H1 (cell line): ENCODE measurements at regions not wholly inside any gene's neighbourhood (a gene's known extent, or its start where the extent isn't known, plus 50 kb on each side); places are given as distances from the start of the nearest gene placed in this dataset.

Experiments
- CTCF ChIA-PET: fragments of 300-600 bp; sonication (Branson Sonifier 250); formaldehyde crosslinking; loops from one replicate; lab custom pipeline; 2021; ENCODE audit not compliant: partially characterized antibody; lab: Charles Lee
- POLR2A ChIA-PET: fragments of 300-600 bp; sonication (Branson Sonifier 250); formaldehyde crosslinking; loops from one replicate; lab custom pipeline; 2021; ENCODE audit warnings: inconsistent platforms; ENCODE audit not compliant: partially characterized antibody; lab: Charles Lee
- DNase-seq, 2 experiments: peaks; one replicate each; pipeline versions ENCODE4 v3.0.0 to v3.0.0-alpha.2; 2010 to 2022; ENCODE audit warnings: low spot score in 2 of 2, low read depth in 1 of 2, mixed read lengths in 1 of 2
- FAIRE-seq: peaks from 2 replicates; lab custom pipeline; 2011; peaks lifted over from hg19 to GRCh38; lab: Jason Lieb, UNC
- H2AFZ ChIP-seq: 2 replicates; pipeline ENCODE4 v1.8.1; 2012; ENCODE audit warnings: low read length, inconsistent platforms
- H2AK5ac ChIP-seq: 2 replicates; pipeline ENCODE4 v1.6.1; 2013; ENCODE audit warnings: low read depth, low read length
- H2BK120ac ChIP-seq: replicated peaks from 2 replicates; pipeline ENCODE3; 2013; ENCODE audit warnings: low read depth, low read length, inconsistent platforms
- H2BK12ac ChIP-seq: 2 replicates; pipeline ENCODE4 v1.6.1; 2013; ENCODE audit warnings: low read depth, low read length
- H2BK15ac ChIP-seq: 2 replicates; pipeline ENCODE4 v1.6.1; 2013; ENCODE audit warnings: low read length
- H2BK20ac ChIP-seq: 2 replicates; pipeline ENCODE4 v1.6.1; 2013; ENCODE audit warnings: low read length
- H2BK5ac ChIP-seq: 2 replicates; pipeline ENCODE4 v1.6.1; 2013; ENCODE audit warnings: low read depth, low read length
- H3K14ac ChIP-seq: 2 replicates; pipeline ENCODE4 v1.6.1; 2013; ENCODE audit warnings: inconsistent platforms; ENCODE audit not compliant: insufficient read length
- H3K18ac ChIP-seq: 2 replicates; pipeline ENCODE4 v1.6.1; 2013; ENCODE audit warnings: low read length; ENCODE audit errors: extremely low read depth
- H3K23ac ChIP-seq: 2 replicates; pipeline ENCODE4 v1.6.1; 2013; ENCODE audit warnings: inconsistent platforms; ENCODE audit not compliant: insufficient read length
- H3K23me2 ChIP-seq: 2 replicates; pipeline ENCODE4 v1.6.1; 2013; ENCODE audit warnings: low read depth, low read length
- H3K27ac ChIP-seq: 2 replicates; pipeline ENCODE4 v1.6.1; 2011; ENCODE audit warnings: low read depth, low read length, inconsistent platforms
- H3K27me3 ChIP-seq, 4 experiments: replicated peaks in 1 of 4; 1 replicate in 1 of 4; 2 replicates in 3 of 4; pipeline versions ENCODE4 v1.6.1 to v1.8.1; 2011 to 2013; ENCODE audit warnings: low read length in 3 of 4, mild to moderate bottlenecking in 3 of 4, inconsistent platforms in 2 of 4, mixed read lengths in 2 of 4, moderate library complexity in 1 of 4; ENCODE audit not compliant: control insufficient read depth in 3 of 4, insufficient read depth in 3 of 4; ENCODE audit errors: extremely low read depth in 1 of 4
- H3K36me3 ChIP-seq, 4 experiments: 2 replicates each; pipeline versions ENCODE4 v1.6.1 to v1.8.1; 2011 to 2013; ENCODE audit warnings: mild to moderate bottlenecking in 4 of 4, low read length in 3 of 4, moderate library complexity in 2 of 4, control low read depth in 1 of 4, inconsistent platforms in 1 of 4; ENCODE audit not compliant: insufficient read depth in 4 of 4, control insufficient read depth in 2 of 4
- H3K4ac ChIP-seq: replicated peaks from 2 replicates; pipeline ENCODE3; 2013; ENCODE audit warnings: low read length, low read depth, mixed read lengths, inconsistent platforms; ENCODE audit not compliant: insufficient read length
- H3K4me1 ChIP-seq, 4 experiments: replicated peaks in 1 of 4; 1 replicate in 1 of 4; 2 replicates in 3 of 4; pipeline versions ENCODE4 v1.6.1 to v1.8.1; 2011 to 2013; ENCODE audit warnings: low read length in 3 of 4, inconsistent platforms in 2 of 4, mixed read lengths in 1 of 4; ENCODE audit not compliant: insufficient read depth in 4 of 4, control insufficient read depth in 3 of 4
- H3K4me2 ChIP-seq, 2 experiments: 2 replicates each; pipeline versions ENCODE4 v1.6.1 to v1.8.1; 2011 to 2013; ENCODE audit warnings: low read depth in 2 of 2, low read length in 2 of 2, control low read depth in 1 of 2, inconsistent platforms in 1 of 2, mild to moderate bottlenecking in 1 of 2; ENCODE audit not compliant: insufficient read depth in 1 of 2
- H3K4me3 ChIP-seq, 4 experiments: fragments of 200-600, 300-600 bp in 1 of 4; sonication (generic), shearing (Covaris generic), sonication (Bioruptor Twin) in 1 of 4; 2 replicates each; pipeline versions ENCODE4 v1.5.1 to v1.8.1; 2011 to 2016; ENCODE audit warnings: low read length in 4 of 4, low read depth in 3 of 4, control low read depth in 2 of 4, inconsistent platforms in 2 of 4, mild to moderate bottlenecking in 2 of 4, mixed read lengths in 1 of 4, moderate library complexity in 1 of 4; ENCODE audit not compliant: insufficient read depth in 2 of 4; ENCODE audit errors: extremely low read depth in 1 of 4
- H3K56ac ChIP-seq: replicated peaks from 2 replicates; pipeline ENCODE3; 2013; ENCODE audit warnings: low read depth, mild to moderate bottlenecking, mixed read lengths, low read length, inconsistent platforms; ENCODE audit not compliant: insufficient read length
- H3K79me1 ChIP-seq: 2 replicates; pipeline ENCODE4 v1.6.1; 2013; ENCODE audit warnings: low read depth, low read length, control low read depth
- H3K79me2 ChIP-seq, 2 experiments: 2 replicates each; pipeline versions ENCODE4 v1.6.1 to v1.8.1; 2012 to 2013; ENCODE audit warnings: low read length in 2 of 2, mild to moderate bottlenecking in 2 of 2, inconsistent platforms in 1 of 2; ENCODE audit not compliant: insufficient read depth in 2 of 2, control insufficient read depth in 1 of 2
- H3K9ac ChIP-seq, 4 experiments: replicated peaks in 1 of 4; 1 replicate in 1 of 4; 2 replicates in 3 of 4; pipeline versions ENCODE4 v1.6.1 to v1.8.1; 2011 to 2013; ENCODE audit warnings: low read depth in 3 of 4, low read length in 3 of 4, control low read depth in 2 of 4, mild to moderate bottlenecking in 2 of 4, moderate library complexity in 2 of 4, inconsistent platforms in 1 of 4; ENCODE audit errors: extremely low read depth in 1 of 4
- H3K9me3 ChIP-seq, 2 experiments: 2 replicates each; pipeline versions ENCODE4 v1.6.1 to v1.8.1; 2012 to 2013; ENCODE audit warnings: mild to moderate bottlenecking in 2 of 2, moderate library complexity in 2 of 2, control low read depth in 1 of 2, inconsistent platforms in 1 of 2, low read depth in 1 of 2, low read length in 1 of 2, mixed read lengths in 1 of 2; ENCODE audit not compliant: insufficient read depth in 2 of 2
- H4K20me1 ChIP-seq, 2 experiments: replicated peaks in 1 of 2; 2 replicates each; pipeline versions ENCODE3 to v1.8.1; 2011 to 2013; ENCODE audit warnings: inconsistent platforms in 2 of 2, low read length in 2 of 2, mild to moderate bottlenecking in 1 of 2; ENCODE audit not compliant: insufficient read depth in 2 of 2, control insufficient read depth in 1 of 2
- H4K5ac ChIP-seq: 2 replicates; pipeline ENCODE4 v1.6.1; 2013; ENCODE audit warnings: low read length, low read depth, mixed read lengths, inconsistent platforms; ENCODE audit not compliant: insufficient read length
- H4K8ac ChIP-seq: 2 replicates; pipeline ENCODE4 v1.8.0; 2013; ENCODE audit warnings: mild to moderate bottlenecking, moderate library complexity, low read length, inconsistent platforms; ENCODE audit not compliant: insufficient read depth; ENCODE audit errors: extremely low read depth
- H4K91ac ChIP-seq: replicated peaks from 2 replicates; pipeline ENCODE3; 2013; ENCODE audit warnings: low read length, mixed read lengths, inconsistent platforms; ENCODE audit not compliant: insufficient read length
- BACH1 ChIP-seq: IDR thresholded peaks from 2 replicates; pipeline ENCODE4 v1.6.1; 2012; ENCODE audit warnings: low read length, improper control_type of control experiment
- CBX8 ChIP-seq: fragments of 300-800, 300-1000 bp; sonication (generic); IDR thresholded peaks from 2 replicates; pipeline ENCODE4 v1.7.1; 2016; ENCODE audit warnings: low read depth, low read length, borderline replicate concordance
- CHD1 ChIP-seq: IDR thresholded peaks from 2 replicates; pipeline ENCODE4 v1.6.1; 2012; ENCODE audit warnings: low read depth, low read length, improper control_type of control experiment
- EP300 ChIP-seq, 2 experiments: IDR thresholded peaks; 1 replicate in 1 of 2; 2 replicates in 1 of 2; pipeline ENCODE4 v1.6.1; 2011 to 2012; ENCODE audit warnings: low read depth in 2 of 2, low read length in 2 of 2, mild to moderate bottlenecking in 2 of 2, borderline replicate concordance in 1 of 2, inconsistent platforms in 1 of 2, moderate library complexity in 1 of 2
- FOSL1 ChIP-seq: IDR thresholded peaks from 2 replicates; pipeline ENCODE4 v1.6.1; 2011; ENCODE audit warnings: mild to moderate bottlenecking, low read depth, low read length, moderate library complexity; ENCODE audit not compliant: insufficient read depth
- HDAC6 ChIP-seq: IDR thresholded peaks from one replicate; pipeline ENCODE4 v1.7.1; 2012; ENCODE audit warnings: low read depth, mild to moderate bottlenecking, inconsistent platforms, low read length, moderate library complexity
- JUND ChIP-seq: IDR thresholded peaks from 2 replicates; pipeline ENCODE4 v1.6.1; 2011; ENCODE audit warnings: mild to moderate bottlenecking, improper control_type of control experiment, low read length
- KDM1A ChIP-seq: fragments of 200-600, 300-600 bp; sonication (generic); IDR thresholded peaks from 2 replicates; pipeline ENCODE4 v1.7.1; 2016; ENCODE audit warnings: mild to moderate bottlenecking, low read length, borderline replicate concordance
- POLR2A ChIP-seq, 2 experiments: IDR thresholded peaks; 1 replicate in 1 of 2; 2 replicates in 1 of 2; pipeline ENCODE4 v1.6.1; 2011; ENCODE audit warnings: low read depth in 2 of 2, low read length in 2 of 2, mild to moderate bottlenecking in 2 of 2; ENCODE audit errors: control extremely low read depth in 1 of 2
- POU5F1 ChIP-seq: IDR thresholded peaks from 2 replicates; pipeline ENCODE4 v1.6.1; 2011; ENCODE audit warnings: low read depth, mild to moderate bottlenecking, low read length, moderate library complexity
- TAF7 ChIP-seq: optimal IDR thresholded peaks from 2 replicates; pipeline ENCODE3; 2011; ENCODE audit warnings: low read depth, mild to moderate bottlenecking, inconsistent platforms, low read length, moderate library complexity, borderline replicate concordance
- TCF12 ChIP-seq: IDR thresholded peaks from 2 replicates; pipeline ENCODE4 v1.6.1; 2011; ENCODE audit warnings: low read depth, mild to moderate bottlenecking, low read length
- ZNF274 ChIP-seq: IDR thresholded peaks from 2 replicates; pipeline ENCODE4 v1.7.0; 2012; ENCODE audit warnings: low read length, borderline replicate concordance; ENCODE audit errors: extremely low read depth
- WGBS, 2 experiments: shearing (Covaris generic) in 1 of 2; methylation state at CpG; one replicate each; pipeline versions ENCODE4 v1.1.6 to v1.1.7; 2013 to 2015; ENCODE audit warnings: low lambda C conversion rate in 2 of 2, mixed read lengths in 2 of 2, inconsistent platforms in 1 of 2, low coverage in 1 of 2, missing lambda C conversion rate in 1 of 2; ENCODE audit not compliant: insufficient replicate concordance in 2 of 2, insufficient coverage in 1 of 2, insufficient read length in 1 of 2; ENCODE audit errors: extremely low coverage in 1 of 2, missing lambda C conversion rate in 1 of 2; 5-methylcytosine and 5-hydroxymethylcytosine counted together

GRCh38 chr4:128461291-128462102 is 173.9 kb upstream of the PGRMC2 start:
- Histone ChIP-seq H3K14ac (no peak overlapping the region), H3K4me2 (peak overlapping the region in 1 of 2 experiments; percentile 50; a peak in 1 of 4 replicates), H2BK12ac (no peak overlapping the region), H2BK5ac (no peak overlapping the region), H3K9me3 (no peaks in the 10 kb centered on the region), H3K23me2 (no peaks in the 10 kb centered on the region), H3K4me1 (peaks cover 0 to 6% (median 4%) of the 10 kb centered on the region in 4 experiments; a peak in 4 of 7 replicates), H4K8ac (no peak overlapping the region), H3K27me3 (no peaks in the 10 kb centered on the region; a peak in 1 of 7 replicates), H2BK15ac (no peak overlapping the region), H3K4ac (no peak overlapping the region), H2AK5ac (no peak overlapping the region), H3K9ac (no peak overlapping the region), H3K23ac (no peak overlapping the region), H3K56ac (no peak overlapping the region), H3K36me3 (no peaks in the 10 kb centered on the region), H3K27ac (no peak overlapping the region), H3K79me1 (no peaks in the 10 kb centered on the region), H4K5ac (no peak overlapping the region), H2AFZ (no peak overlapping the region), H2BK120ac (no peak overlapping the region), H3K4me3 (no peak overlapping the region), H3K18ac (no peak overlapping the region), H4K20me1 (no peaks in the 10 kb centered on the region), H2BK20ac (no peak overlapping the region), H3K79me2 (no peaks in the 10 kb centered on the region), H4K91ac (no peak overlapping the region)
- CTCF ChIA-PET = interaction anchor here (0.7 to 3.3 kb wide), 7 partner anchors 8 to 274 kb away, joined by 3 to 21 read pairs (median 3); no protein-coding TSS in a partner anchor
- 81% methylated on average over 5 of the region's 5 CpGs; no CpG with 5 or more reads in 1 of the 2 experiments for WGBS, 2 experiments
- no peak for FAIRE-seq
- no peak for DNase-seq
- POLR2A ChIA-PET = no interaction called here
- TF ChIP-seq KDM1A (no peak), CHD1 (no peak), TCF12 (no peak), EP300 (IDR thresholded peaks at IDR 0.05; ENCODE audit: borderline replicate concordance in 1 of 2, low read depth in 2 of 2, low read length in 2 of 2) (no peak), BACH1 (no peak), CBX8 (no peak), ZNF274 (no peak), FOSL1 (no peak), TAF7 (no peak), POU5F1 (no peak), JUND (no peak), HDAC6 (no peak), POLR2A (IDR thresholded peaks at IDR 0.05; ENCODE audit: control extremely low read depth in 1 of 2, low read depth in 2 of 2, low read length in 2 of 2) (no peak)
